GM10266 (cell line): ENCODE measurements at regions not wholly inside any gene's neighbourhood (a gene's known extent, or its start where the extent isn't known, plus 50 kb on each side); places are given as distances from the start of the nearest gene placed in this dataset.
"Not testable (repeated sequence)": the region's sequence is repeated elsewhere in the genome, so short reads cannot be mapped to it uniquely, and the experiment has no call there.

ENCODE experiments used
- DNase-seq: peaks from one replicate; pipeline ENCODE4 v3.0.0; 2012; ENCODE audit errors: extremely low spot score
- CTCF ChIP-seq: IDR thresholded peaks from 2 replicates; pipeline ENCODE4 v1.5.1; 2012; ENCODE audit warnings: mild to moderate bottlenecking, low read depth; ENCODE audit not compliant: control insufficient read depth, insufficient read depth; ENCODE audit errors: missing control alignments

- no peak for DNase-seq
- no peak for TF ChIP-seq CTCF
Measured at GRCh38 chr7:112579388-112579787, 98.6 kb downstream of the LSMEM1 start.

- no peak for TF ChIP-seq CTCF
- DNase-seq: no peak
Measured at GRCh38 chr7:112580717-112581435, 100.1 kb downstream of the LSMEM1 start.

GRCh38 chr7:112581529-112581928 lies 100.7 kb downstream of the LSMEM1 start:
- no peak for DNase-seq
- no peak for TF ChIP-seq CTCF

- no peak for DNase-seq
- TF ChIP-seq CTCF: no peak
Measured at GRCh38 chr7:112584290-112584689, 103.5 kb downstream of the LSMEM1 start.

- TF ChIP-seq CTCF: no peak
- no peak for DNase-seq
Measured at GRCh38 chr7:112587504-112587903, 106.7 kb downstream of the LSMEM1 start.

- DNase-seq: not testable (repeated sequence)
Measured at GRCh38 chr7:112592565-112593263, 111.9 kb downstream of the LSMEM1 start.

- no peak for DNase-seq
- no peak for TF ChIP-seq CTCF
Measured at GRCh38 chr7:112594397-112594796, 113.6 kb downstream of the LSMEM1 start.
